ENCODE measurements at regions not wholly inside any gene's neighbourhood (a gene's known extent, or its start where the extent isn't known, plus 50 kb on each side); places are given as distances from the start of the nearest gene placed in this dataset.

DNA sequence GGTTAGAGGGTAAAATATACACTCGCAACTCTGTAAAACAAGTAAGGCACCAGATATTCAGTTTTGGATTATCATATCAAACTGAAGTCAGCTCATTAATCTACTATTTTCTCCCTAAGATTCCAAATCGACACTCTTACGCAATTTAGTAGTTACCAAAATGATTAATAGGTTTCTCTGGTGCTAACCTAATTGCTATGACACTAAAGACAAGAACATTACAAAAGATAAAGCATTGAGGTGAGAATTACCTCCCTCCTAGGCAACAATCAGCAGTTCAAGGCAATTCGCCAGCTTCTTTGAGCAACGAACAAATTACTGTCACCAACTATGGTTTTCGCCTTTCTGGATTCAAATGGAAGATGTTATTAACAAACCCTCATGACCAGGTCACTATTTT lies 1305.0 kb downstream of the ROBO2 start:
- DNase-seq, result no peak

DNA sequence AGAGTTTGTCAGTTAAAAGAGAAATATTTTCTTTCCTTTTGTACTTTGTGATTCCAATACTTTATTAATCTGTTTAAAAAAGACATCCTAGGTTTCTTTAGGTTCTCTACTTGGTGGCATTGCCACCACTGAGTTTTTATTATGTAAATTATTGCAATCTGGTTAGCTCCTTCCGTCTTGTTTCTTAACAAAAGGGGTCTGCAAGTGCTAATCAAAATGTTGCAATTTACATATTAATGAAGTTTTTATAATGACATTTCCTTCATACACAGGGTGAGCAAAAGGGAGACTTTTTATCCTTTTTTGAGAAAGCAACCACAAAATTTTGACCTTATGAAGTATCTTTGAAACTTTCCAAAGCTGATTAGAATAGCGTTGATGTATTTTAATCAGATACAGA lies 1307.3 kb downstream of the ROBO2 start:
- no peak for DNase-seq

DNA sequence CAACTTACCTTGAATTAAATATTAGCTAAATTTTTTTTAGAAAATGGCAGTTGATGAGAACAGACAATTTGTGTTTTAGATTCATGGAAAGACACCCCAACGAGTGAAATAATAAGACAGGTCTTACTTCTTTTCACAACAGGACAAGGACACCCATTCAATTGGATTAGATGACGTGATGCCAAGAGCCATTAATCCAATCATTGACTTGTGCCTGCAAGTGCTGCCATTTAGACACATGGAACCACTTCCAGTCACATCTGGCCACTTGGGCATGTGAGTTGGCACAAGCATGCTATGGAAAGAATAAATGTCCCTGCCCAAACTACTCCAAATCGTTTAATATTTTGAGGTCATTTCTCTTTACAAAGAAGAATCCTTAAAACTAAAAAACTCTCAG lies 1308.8 kb downstream of the ROBO2 start:
- DNase-seq, result no peak

DNA sequence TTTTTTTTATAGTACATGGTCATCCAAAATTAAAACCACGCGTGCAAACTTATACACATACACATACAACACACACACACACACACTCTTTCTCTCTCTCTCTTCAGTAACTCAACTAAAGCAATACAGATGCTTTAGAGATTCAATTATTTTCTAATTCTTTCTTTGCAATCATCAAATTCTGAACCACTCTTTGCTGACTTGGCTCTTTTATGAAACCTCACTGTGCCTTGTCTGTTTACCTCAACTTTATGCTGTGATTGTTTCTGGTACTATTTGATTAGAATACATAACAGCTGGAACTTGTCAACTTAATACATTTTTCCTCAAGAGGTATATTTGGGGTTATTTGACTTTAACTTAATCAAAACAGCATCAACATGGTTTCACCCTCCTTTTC lies 1309.7 kb downstream of the ROBO2 start:
- DNase-seq, result no peak

DNA sequence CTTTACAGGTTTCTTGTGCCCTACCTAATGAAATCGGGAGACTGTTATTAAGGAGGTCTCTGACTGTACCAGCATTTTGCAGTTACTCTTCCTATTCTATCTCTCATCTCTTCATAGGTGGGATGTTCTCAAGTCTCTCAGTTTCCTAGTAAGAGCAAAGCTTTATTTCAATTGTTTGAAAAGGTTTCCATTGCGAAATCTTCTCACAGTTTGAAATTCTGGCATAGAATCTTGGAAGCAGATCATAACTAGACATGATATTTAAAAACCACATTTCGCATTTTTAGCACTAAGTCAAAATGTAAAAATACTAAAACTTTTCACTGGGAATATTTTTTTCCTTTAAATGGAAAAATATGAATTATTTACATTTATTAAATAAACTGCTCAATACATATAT lies 1311.4 kb downstream of the ROBO2 start:
- DNase-seq, result no peak

DNA sequence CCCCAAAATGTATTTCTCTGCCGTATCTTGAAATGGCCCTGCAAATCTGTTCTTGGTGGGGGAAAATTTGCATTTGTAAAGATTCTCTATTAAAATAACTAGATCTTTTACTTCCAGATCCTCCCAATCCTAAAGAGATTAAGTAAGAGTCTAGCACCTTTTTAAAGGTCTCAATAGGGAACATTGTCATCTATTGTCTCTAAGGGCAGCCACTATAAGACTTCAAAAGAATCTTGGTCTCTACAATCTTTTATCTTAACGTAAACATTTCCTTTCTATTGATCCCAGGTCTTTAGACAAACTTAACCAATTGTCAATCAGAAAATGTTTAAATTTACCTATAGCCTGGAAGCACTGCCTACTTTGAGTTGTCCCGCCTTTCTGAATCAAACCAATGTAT lies 1313.3 kb downstream of the ROBO2 start:
- no peak for DNase-seq

DNA sequence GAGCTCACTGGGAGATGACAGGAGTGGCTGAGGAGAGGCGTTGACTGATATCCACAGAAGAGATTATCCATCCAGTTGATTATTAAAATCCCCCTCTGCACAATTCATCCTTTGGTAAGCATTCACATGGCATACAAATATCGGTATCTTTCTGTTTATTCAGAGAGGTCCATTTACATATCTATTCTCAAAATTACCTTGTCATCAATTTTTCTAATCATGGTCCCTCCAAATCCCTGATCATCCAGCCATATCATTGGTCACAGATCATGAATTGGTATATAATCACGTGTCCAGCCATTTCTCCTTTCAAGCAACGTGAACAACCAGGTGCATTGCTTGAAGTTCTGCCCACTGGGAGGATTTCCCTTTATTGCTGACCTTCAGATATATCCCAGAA lies 1321.0 kb downstream of the ROBO2 start:
- no peak for DNase-seq

DNA sequence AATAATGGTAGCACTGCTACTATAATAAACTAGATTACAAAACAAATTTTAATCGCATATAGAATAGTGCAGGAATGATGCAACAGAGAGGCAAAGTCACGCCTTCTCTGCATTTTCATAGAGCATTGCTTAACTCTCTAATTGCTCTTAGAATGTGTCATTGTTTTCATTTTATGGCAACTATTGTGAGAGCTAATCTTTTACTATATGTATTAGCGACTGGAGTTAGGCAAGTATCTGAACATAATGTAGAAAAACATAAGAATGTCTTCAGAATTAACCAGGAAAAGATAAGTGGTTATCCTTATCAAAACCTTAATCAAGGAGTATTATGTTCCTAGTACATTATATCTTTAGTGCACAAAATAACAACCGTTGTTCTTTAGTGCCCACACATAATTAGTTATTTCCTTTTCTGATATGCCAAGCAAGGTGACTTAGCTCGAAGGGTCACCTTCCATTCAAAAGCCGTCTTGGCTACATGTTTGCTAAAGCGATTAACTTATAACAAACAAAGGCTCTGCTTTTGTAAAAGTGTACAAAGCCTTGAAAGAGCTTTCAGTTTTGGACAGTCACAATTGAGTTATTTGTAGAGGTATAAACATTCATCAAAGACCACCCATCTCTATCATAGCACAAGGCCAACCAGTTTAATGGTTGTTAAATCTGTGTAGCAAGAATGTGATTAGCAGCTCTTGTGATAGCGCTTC lies 1328.9 kb downstream of the ROBO2 start:
- DNase-seq, result no peak

DNA sequence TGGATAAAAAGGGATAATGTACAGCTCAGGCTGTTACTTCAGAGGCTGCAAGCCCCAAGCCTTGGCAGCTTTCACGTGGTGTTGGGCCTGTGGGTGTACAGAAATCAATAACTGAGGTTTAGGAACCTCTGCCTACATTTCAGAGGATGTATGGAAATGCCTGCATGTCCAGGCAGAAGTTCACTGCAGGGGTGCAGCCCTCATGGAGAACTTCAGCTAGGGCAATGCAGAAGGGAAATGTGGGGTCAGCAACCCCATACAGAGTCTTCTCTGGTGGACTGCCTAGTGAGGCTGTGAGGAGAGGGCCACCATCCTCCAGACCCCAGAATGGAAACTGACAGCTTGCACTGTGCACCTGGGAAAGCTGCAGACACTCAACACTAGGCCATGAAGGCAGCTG lies 1350.3 kb downstream of the ROBO2 start:
- DNase-seq, result no peak

DNA sequence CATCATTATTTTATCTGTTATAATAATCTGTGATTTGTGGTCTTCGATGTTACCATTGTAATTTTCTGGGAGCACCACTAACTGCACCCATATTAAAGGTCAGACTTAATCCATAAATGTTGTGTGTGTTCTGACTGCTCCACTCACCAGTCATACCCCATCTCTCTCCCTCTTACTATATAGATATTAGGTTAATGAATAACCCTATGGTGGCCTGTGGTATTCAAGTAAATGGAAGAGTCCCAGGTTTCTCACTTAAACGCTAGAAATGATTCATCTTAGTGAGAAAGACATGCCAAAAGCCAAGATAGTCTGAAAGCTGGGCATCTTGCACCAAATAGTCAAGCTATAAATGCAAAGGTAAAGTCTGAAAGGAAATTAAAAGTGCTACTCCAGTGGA lies 1358.5 kb downstream of the ROBO2 start:
- DNase-seq, result no peak

DNA sequence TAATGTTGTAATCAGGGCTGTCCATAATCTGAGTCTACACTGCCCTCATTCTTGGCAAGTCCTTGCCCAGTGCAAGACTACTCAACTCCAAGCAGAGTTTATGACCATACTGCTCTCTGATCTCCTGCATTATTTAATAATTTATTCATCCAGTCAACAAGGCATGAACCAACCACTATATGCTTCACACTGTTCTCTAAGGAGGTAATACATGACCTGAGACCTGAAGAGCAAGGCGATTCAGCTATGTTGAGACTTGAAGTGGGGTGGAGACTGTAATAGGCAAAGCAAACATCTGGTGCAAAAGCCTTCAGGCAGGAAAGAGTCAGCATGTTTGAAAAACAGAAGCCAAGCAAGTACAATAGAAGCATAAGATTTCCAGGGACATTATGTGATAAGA lies 1362.8 kb downstream of the ROBO2 start:
- no peak for DNase-seq

DNA sequence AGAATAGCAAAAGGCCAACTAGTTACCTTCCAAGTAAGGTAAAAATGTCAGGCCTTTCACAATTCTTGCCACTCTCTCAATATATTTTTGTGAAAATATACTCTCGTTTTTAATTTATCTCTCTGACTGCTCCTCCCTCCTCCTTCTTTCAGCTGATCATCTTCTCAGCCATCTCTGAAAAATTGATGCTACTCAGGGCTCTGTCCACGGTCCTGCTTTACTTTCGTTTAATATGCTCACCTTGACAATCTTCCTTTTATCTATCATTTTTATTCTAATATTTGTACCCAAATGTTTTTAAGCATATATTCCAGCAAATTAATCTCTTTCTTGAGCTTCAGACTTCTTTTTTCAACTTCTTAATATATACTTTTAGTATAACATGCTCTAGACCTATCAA lies 1362.1 kb downstream of the ROBO1 start:
- DNase-seq, result no peak

DNA sequence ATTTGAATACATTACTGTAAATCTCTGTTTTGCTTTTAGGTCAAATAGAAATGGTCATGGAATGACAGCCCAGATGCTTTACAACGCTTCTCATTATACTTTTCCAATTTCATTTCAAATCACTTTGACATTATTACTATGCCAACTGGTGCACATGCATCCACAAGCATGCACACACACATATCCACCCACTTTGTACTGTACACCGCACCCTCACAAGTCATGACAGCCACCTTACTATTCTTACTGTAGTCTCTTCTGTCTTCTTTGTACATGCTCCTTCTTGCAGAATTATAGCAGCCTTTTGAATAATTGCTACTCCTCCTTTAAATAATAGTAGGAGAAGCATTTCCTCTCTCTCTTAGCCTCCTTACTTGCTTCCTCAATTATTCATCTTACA lies 1361.4 kb downstream of the ROBO1 start:
- no peak for DNase-seq

DNA sequence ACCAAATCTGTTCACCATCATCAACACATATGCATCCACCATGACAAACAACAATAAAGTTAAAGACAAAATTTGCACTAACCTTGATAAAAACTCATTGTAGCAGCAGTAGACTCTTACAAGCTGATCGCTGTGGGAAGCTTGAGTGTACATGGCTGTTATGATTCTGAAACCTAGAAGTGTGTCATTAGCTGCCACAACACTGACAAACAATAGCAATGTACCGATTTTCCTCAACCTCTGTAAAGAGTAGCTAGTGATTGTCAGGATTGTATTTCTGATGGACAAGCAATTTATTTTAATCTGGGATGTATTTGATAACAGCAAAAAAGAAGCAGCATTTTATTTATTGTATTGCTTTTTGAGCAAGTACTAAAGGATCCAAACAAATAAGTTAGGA lies 1357.7 kb downstream of the ROBO1 start:
- DNase-seq, result no peak

DNA sequence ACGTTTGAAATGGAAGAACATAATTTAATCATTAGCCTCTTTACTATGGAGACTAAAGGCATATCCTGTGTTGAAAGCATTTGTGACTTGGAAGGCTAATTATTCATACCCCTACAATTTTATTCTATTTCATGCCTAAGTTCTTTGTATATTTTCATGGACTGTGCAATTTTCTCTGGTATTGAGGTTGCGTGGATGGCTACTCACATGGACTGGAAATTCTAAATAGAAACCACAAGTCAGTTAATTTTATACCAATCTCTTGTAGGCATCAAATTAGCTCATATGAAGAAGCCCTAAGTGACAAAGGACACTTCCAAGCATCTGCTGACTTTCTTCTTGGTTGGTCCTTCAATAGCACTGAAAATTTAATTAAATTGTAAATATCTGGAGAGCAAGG lies 1353.5 kb downstream of the ROBO1 start:
- no peak for DNase-seq

DNA sequence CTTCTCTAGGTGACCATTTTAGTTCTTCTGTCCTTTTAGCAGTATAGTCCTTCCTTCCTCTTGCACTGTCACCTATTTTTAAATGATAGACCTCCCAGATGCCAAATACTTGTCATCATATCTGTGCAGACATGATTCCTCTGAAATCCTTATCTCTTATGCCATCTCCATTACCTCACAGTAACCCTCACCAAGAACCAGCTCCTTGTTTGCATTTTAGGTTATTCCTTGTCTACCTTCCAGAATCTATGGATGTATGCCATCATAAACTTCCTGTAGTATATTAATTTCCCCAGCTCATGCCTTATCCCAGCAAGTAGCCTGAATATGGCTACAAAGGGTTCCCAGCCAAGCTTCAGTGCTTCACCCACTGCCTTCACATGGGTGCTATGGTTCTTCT lies 1347.2 kb downstream of the ROBO1 start:
- no peak for DNase-seq

DNA sequence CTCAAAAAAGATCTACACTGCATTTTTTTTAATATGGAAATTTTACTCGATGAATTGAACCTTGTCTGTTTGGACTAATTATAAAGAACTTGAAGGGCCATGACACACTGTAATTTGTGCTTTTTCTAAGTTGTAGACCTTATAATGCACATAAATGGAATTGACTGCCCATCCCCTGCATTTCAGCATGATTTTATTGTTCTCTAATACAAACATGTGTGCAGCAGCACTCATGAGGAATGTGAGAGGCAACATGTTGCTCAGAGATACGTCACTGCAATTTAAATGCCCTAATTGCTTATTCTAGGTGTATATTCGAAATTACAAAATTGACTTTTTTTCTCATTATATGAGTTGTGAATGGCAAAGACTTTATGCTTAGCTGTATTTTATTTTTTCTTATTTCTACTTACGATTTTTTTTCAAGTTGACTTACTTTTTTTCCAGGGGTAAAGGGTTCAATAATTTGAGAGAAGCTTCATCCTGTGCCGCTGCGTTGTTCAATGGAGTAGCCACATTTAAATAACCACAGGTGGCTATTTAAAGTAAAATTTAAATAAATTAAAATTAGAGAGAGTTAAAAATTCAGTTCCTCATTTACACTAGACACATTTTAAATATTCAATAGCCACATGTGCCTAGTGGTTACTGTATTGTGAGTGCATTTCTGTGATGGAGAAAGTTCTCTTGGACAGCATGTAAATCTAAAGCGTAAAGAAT lies 1346.4 kb downstream of the ROBO1 start:
- DNase-seq, result no peak

DNA sequence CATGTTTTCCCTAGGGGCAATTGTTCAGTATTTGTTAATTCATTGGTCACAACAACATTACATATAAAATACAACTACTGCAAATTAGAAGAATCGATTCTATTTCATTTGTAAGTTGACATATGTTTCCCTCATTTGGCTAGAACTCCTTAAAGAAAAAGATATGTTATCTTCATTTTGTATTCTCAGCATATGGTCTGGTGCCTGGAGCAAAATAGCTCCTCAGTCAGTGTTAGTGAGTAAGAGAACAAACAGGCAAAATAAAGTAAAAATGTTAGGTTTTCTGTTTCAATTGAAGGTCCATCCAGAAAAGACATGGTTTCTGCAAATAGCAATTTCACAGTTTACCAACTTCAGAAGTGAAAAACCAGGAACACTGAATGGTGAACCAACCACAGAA lies 1343.1 kb downstream of the ROBO1 start:
- DNase-seq, result no peak

DNA sequence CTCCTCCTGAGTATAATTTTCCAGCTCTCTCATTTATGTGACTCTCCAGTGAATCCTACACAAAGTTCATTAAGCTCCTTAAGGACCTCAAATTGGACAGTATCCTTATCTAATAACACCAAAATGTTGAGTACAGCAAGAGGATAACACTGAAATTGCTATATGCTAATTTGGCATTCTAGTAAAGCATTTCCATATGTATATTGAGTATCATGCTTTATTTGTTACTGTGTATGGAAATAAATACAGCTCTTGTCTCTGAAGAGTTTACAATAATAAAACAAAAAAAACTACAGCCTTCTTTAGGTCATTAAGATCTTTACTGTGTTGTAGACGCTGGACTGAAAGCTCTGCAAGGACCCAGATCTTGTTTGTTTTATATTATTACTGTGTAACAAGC lies 1341.3 kb downstream of the ROBO1 start:
- DNase-seq, result no peak

DNA sequence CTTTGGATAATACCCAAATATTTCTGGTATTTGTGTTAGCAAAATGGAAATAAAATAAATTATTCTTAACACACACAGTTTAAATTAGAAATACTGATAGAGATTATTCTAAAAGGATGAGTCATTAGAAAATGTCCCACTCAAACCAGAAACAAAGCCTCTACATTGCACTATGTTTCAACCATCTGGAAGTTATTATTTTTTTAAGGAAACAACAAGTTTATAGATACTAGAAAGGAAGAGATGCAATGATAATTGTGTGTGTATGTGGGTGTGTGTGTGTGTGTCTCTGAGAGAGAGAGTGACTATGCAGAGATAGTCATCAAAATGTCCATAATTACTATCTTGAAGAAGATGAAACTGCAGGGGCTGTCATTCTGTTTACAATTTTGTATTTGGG lies 1340.5 kb downstream of the ROBO1 start:
- no peak for DNase-seq

DNA sequence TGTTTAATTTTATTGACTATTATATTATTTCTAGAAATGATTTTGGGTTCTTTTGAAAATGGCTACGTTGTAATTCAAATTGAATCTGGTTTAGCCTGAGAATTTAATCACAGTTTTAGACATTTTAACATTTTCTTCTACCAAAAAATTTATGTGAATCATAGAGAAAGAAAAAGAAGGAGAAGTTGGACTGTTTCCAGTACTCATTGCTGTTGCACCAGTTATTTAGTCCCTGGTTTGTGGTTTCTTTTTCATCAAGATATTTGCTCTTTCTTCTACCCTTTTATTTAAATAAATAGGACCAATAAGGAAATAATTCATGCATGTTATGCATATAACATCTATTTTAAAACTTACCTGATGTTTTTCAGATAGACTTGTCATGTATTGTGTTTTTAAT lies 1337.1 kb downstream of the ROBO1 start:
- no peak for DNase-seq

DNA sequence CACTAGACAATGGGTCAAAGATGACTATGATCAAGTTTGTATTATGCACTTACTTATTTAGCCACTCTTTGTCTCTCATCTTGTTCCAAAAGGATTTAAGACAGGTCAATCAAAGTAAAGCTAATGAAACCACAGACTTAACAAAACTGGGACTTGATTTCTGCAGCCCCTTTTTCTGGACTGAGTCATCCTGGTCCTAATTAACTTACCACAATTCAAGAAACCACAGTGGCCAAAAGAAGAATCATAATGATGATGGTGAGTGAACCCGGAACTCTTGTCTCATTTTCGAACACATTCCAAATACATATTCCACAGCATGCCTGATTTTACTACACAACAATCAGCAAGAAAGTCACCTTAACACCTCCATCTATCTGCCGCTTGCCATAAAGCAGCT lies 1333.0 kb downstream of the ROBO1 start:
- no peak for DNase-seq

DNA sequence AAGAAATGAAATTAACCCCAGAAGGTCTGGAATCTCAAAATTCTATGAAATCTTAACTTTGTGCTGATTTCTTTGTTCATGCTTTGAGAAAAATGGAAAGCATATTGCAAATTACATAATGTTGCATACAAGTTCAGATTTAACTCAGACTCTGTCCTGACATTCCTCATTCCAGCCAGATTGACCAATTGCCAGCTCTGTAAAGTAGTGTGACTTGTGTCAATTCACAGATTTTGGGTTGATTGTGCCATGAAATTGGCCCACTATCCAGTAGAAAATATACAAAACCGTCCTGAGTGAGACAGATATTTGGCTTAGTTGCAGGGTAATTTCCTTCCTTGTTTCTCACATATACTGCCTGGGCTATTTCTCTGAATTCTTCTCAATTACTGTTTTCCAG lies 1312.6 kb downstream of the ROBO1 start:
- DNase-seq, result no peak

DNA sequence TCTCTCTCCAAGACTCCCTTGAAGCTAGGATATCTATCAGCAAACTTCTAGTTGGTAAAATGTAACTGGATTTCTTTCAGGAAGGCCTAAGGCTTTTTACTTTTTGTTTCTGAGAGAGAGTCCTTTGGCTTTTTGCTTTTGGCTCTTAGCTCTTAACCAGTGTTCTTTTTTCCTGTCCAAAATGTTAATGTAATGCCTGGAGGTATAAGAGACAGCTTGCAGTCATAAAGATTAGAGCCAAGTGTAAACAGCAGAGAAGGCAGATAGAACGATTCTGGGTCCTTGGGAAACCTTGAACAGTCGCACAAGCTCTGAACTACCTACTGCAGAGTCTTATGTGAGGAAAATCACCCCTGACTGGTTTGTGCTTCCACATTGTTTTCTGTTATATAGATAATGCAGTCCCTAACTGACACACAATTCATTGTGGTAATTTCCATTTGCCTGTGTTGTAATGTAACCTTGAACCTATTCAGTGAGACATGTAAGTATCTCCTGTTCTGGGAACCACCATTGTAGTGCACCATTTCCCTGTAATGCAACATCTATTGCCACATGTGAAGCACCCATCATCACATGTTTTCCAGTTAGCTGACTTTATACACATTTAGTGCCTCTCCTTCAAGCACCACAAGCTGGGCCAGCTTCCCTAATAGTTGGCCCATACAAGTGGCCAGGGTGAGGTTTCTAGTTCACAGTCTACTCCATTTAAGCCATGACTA lies 1311.9 kb downstream of the ROBO1 start:
- DNase-seq, result no peak

Measured in NCI-H187 treated with DMSO at 0.1 percent for 48 hours (cell line).